ENCODE measurements at regions not wholly inside any gene's neighbourhood (a gene's known extent, or its start where the extent isn't known, plus 50 kb on each side); places are given as distances from the start of the nearest gene placed in this dataset.

- peak overlapping the region; percentile 77 for H3K27ac Mint-ChIP-seq (ENCODE audit: unreplicated experiment)
- H3K27ac ChIP-seq (ENCODE audit: low read depth, low read length): peak overlapping the region; percentile 41
- no peaks in the 10 kb centered on the region for H3K27me3 ChIP-seq (ENCODE audit: insufficient read depth, low read length)
- DNase-seq (ENCODE audit: low read depth) (no peak), FAIRE-seq (peak; percentile 60)
- no peak for TF ChIP-seq EZH2 (IDR thresholded peaks at IDR 0.05; ENCODE audit: insufficient read depth, low read length)
- TF ChIP-seq CTCF (IDR thresholded peaks at IDR 0.05; ENCODE audit: insufficient read depth, low read depth, low read length): no peak
- no peaks in the 10 kb centered on the region for H3K36me3 Mint-ChIP-seq (ENCODE audit: low read depth, unreplicated experiment)
- H3K36me3 ChIP-seq (ENCODE audit: insufficient read depth, low read length): no peaks in the 10 kb centered on the region
- H3K27me3 Mint-ChIP-seq (ENCODE audit: low read depth, unreplicated experiment): no peaks in the 10 kb centered on the region
- no peak overlapping the region for H2AFZ ChIP-seq (ENCODE audit: low read depth, low read length)
- peaks cover 15% of the 10 kb centered on the region for H3K4me1 Mint-ChIP-seq (ENCODE audit: low read depth, unreplicated experiment)
- H3K9me3 ChIP-seq (ENCODE audit: insufficient read depth, low read depth, low read length): peaks cover 9% of the 10 kb centered on the region
- H3K4me3 ChIP-seq (ENCODE audit: insufficient read depth, low read depth, low read length): no peak overlapping the region
- peaks cover 14% of the 10 kb centered on the region for H3K9me3 Mint-ChIP-seq (ENCODE audit: unreplicated experiment)
- no peak overlapping the region for H3K4me3 Mint-ChIP-seq (ENCODE audit: unreplicated experiment)
- H3K9ac ChIP-seq (ENCODE audit: low read length): no peak overlapping the region
- peak overlapping the region; percentile 34 for H3K4me2 ChIP-seq (ENCODE audit: low read length)
- H3K4me1 ChIP-seq (ENCODE audit: insufficient read depth, low read length): peaks cover 10% of the 10 kb centered on the region
- H4K20me1 ChIP-seq (ENCODE audit: insufficient read depth, low read length): no peaks in the 10 kb centered on the region
- H3K79me2 ChIP-seq (ENCODE audit: insufficient read depth, low read length): no peaks in the 10 kb centered on the region
Measured at GRCh38 chr12:19030603-19031002, 98.9 kb upstream of the PLEKHA5 start.

- no peaks in the 10 kb centered on the region for H3K27me3 ChIP-seq (ENCODE audit: insufficient read depth, low read length)
- H3K9ac ChIP-seq (ENCODE audit: low read length): no peak overlapping the region
- peak overlapping the region; percentile 41 for H3K27ac ChIP-seq (ENCODE audit: low read depth, low read length)
- no peak overlapping the region for H3K4me3 ChIP-seq (ENCODE audit: insufficient read depth, low read depth, low read length)
- peak overlapping the region; percentile 90 for H3K27ac Mint-ChIP-seq (ENCODE audit: unreplicated experiment)
- no peaks in the 10 kb centered on the region for H4K20me1 ChIP-seq (ENCODE audit: insufficient read depth, low read length)
- H3K9me3 Mint-ChIP-seq (ENCODE audit: unreplicated experiment): peaks cover 14% of the 10 kb centered on the region
- peaks cover 9% of the 10 kb centered on the region for H3K9me3 ChIP-seq (ENCODE audit: insufficient read depth, low read depth, low read length)
- no peak overlapping the region for H3K4me3 Mint-ChIP-seq (ENCODE audit: unreplicated experiment)
- H3K36me3 Mint-ChIP-seq (ENCODE audit: low read depth, unreplicated experiment): no peaks in the 10 kb centered on the region
- peaks cover 10% of the 10 kb centered on the region for H3K4me1 ChIP-seq (ENCODE audit: insufficient read depth, low read length)
- TF ChIP-seq CTCF (IDR thresholded peaks at IDR 0.05; ENCODE audit: insufficient read depth, low read depth, low read length) (no peak), EZH2 (IDR thresholded peaks at IDR 0.05; ENCODE audit: insufficient read depth, low read length) (no peak)
- peak; percentile 96 for DNase-seq (ENCODE audit: low read depth)
- FAIRE-seq: peak; percentile 98
- H3K36me3 ChIP-seq (ENCODE audit: insufficient read depth, low read length): no peaks in the 10 kb centered on the region
- H2AFZ ChIP-seq (ENCODE audit: low read depth, low read length): no peak overlapping the region
- peak overlapping the region; percentile 34 for H3K4me2 ChIP-seq (ENCODE audit: low read length)
- H3K4me1 Mint-ChIP-seq (ENCODE audit: low read depth, unreplicated experiment): peaks cover 19% of the 10 kb centered on the region
- H3K79me2 ChIP-seq (ENCODE audit: insufficient read depth, low read length): no peaks in the 10 kb centered on the region
- no peaks in the 10 kb centered on the region for H3K27me3 Mint-ChIP-seq (ENCODE audit: low read depth, unreplicated experiment)
Measured at GRCh38 chr12:19031032-19031431, 98.5 kb upstream of the PLEKHA5 start.

- Histone ChIP-seq H3K79me2 (ENCODE audit: insufficient read depth, low read length) (no peaks in the 10 kb centered on the region), H3K9me3 (ENCODE audit: insufficient read depth, low read depth, low read length) (peaks cover 9% of the 10 kb centered on the region), H3K4me2 (ENCODE audit: low read length) (no peak overlapping the region), H4K20me1 (ENCODE audit: insufficient read depth, low read length) (no peaks in the 10 kb centered on the region), H3K9ac (ENCODE audit: low read length) (no peak overlapping the region), H2AFZ (ENCODE audit: low read depth, low read length) (no peak overlapping the region), H3K27me3 (ENCODE audit: insufficient read depth, low read length) (no peaks in the 10 kb centered on the region), H3K4me3 (ENCODE audit: insufficient read depth, low read depth, low read length) (no peak overlapping the region), H3K36me3 (ENCODE audit: insufficient read depth, low read length) (no peaks in the 10 kb centered on the region), H3K4me1 (ENCODE audit: insufficient read depth, low read length) (peaks cover 15% of the 10 kb centered on the region), H3K27ac (ENCODE audit: low read depth, low read length) (no peak overlapping the region)
- Mint-ChIP-seq H3K36me3 (ENCODE audit: low read depth, unreplicated experiment) (no peaks in the 10 kb centered on the region), H3K27ac (ENCODE audit: unreplicated experiment) (no peak overlapping the region), H3K4me3 (ENCODE audit: unreplicated experiment) (no peak overlapping the region), H3K9me3 (ENCODE audit: unreplicated experiment) (peaks cover 14% of the 10 kb centered on the region), H3K27me3 (ENCODE audit: low read depth, unreplicated experiment) (no peaks in the 10 kb centered on the region), H3K4me1 (ENCODE audit: low read depth, unreplicated experiment) (peaks cover 28% of the 10 kb centered on the region)
- DNase-seq (ENCODE audit: low read depth): no peak
- TF ChIP-seq EZH2 (IDR thresholded peaks at IDR 0.05; ENCODE audit: insufficient read depth, low read length): no peak
- TF ChIP-seq CTCF (IDR thresholded peaks at IDR 0.05; ENCODE audit: insufficient read depth, low read depth, low read length): no peak
- FAIRE-seq: no peak
Measured at GRCh38 chr12:19032826-19033225, 96.7 kb upstream of the PLEKHA5 start.

Measured in astrocyte (in vitro differentiated cells and primary cell).